ENCODE measurements at regions not wholly inside any gene's neighbourhood (a gene's known extent, or its start where the extent isn't known, plus 50 kb on each side); places are given as distances from the start of the nearest gene placed in this dataset.
"Not testable (repeated sequence)": the region's sequence is repeated elsewhere in the genome, so short reads cannot be mapped to it uniquely, and the experiment has no call there.

DNA sequence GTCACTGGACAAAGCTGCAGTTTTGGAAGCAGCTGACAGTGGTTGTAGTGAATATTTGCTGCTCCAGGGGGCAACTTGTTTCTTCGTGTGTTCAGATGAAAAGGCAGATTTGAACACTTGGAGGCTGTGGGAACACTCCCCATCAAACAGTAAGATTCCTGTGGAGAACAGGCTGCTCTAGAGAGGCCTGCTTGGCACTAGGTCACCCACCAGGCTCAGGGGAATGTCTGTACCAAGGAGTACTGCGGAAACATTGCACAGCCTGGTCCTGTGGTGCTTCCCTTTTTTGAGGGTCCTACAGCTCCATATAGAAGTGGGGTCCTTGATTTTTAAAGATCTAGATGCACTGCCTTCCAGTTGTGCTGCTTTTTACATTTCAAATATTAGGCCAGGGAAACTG is 97.5 kb downstream of the CXCL12 start:
- no peaks in the 10 kb centered on the region for H3K9me3 ChIP-seq (ENCODE audit: control insufficient read depth, insufficient read depth, low read depth, low read length)
- no peak overlapping the region for H3K9ac ChIP-seq (ENCODE audit: low read length)
- no peaks in the 10 kb centered on the region for H3K36me3 ChIP-seq (ENCODE audit: control insufficient read depth, insufficient read depth, low read length)
- H3K4me1 ChIP-seq (ENCODE audit: control insufficient read depth, insufficient read depth, low read length): peaks cover 19% of the 10 kb centered on the region; the same call in 1 of the 2 replicates
- peaks cover 3% of the 10 kb centered on the region; the same call in 1 of the 2 replicates for H3K27me3 ChIP-seq (ENCODE audit: control insufficient read depth, insufficient read depth, low read length)
- H3K4me3 ChIP-seq (ENCODE audit: low read depth, low read length): no peak overlapping the region
- H3K27ac ChIP-seq (ENCODE audit: low read depth, low read length): no peak overlapping the region

GRCh38 chr10:44284198-44285084 is 100.5 kb downstream of the CXCL12 start:
- Histone ChIP-seq H3K27ac (ENCODE audit: low read depth, low read length) (no peak overlapping the region), H3K36me3 (ENCODE audit: control insufficient read depth, insufficient read depth, low read length) (no peaks in the 10 kb centered on the region), H3K4me3 (ENCODE audit: low read depth, low read length) (no peak overlapping the region), H3K27me3 (ENCODE audit: control insufficient read depth, insufficient read depth, low read length) (no peaks in the 10 kb centered on the region), H3K4me1 (ENCODE audit: control insufficient read depth, insufficient read depth, low read length) (peaks cover 16% of the 10 kb centered on the region; the same call in 1 of the 2 replicates), H3K9me3 (ENCODE audit: control insufficient read depth, insufficient read depth, low read depth, low read length) (no peaks in the 10 kb centered on the region), H3K9ac (ENCODE audit: low read length) (no peak overlapping the region)

DNA sequence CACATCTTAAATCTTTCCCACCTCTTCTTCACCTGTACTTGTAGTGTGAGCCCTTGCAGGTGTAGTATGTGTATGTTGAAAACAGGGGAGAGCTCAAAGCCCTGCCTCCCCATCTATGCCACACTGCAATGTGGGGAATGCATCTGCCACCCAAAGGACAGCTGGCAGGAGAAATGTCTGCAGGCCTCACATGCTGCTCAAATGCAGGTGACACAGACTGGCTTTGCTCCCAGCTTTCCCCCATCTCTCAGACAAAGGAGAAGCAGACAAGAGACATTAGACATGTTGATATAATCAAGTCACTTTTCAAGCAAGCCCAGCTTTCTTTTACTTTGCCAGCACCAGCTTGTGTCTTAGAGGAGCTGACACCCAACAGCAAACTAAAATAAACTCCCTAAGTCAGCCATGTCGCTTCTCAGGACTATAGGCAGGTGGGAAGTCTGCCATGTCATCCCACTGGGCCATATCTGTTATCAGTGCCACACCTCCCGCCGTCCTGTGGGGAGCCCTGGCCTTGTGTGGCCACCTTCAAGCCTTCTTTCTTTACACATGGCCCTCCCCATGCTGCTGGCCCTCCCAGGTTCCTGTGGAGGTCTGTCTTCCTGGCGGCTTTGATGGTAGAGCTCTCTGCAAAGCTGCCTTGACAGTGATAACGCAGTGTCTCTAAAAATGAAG is 102.1 kb downstream of the CXCL12 start:
- Histone ChIP-seq H3K9me3 (ENCODE audit: control insufficient read depth, insufficient read depth, low read depth, low read length) (no peaks in the 10 kb centered on the region), H3K36me3 (ENCODE audit: control insufficient read depth, insufficient read depth, low read length) (no peaks in the 10 kb centered on the region)

DNA sequence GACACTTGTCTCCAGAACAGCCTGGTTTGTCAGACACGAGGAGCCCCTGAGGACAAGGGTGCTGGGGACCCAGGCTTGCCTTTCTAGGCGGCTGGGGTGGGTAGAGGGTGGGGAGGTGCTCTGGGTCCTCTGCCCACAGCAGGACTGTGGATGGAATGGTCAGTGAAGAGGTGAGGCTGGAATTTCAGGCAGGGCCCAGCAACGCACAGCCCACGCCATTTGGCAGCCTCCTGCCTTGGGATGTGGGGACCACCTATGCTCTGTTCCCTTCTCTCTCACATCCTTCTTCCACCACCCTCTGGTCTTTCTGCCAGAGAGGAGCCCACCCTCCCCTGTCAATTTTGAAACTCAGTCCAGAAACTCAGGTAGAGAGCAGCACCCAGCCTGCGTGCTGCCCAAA is 103.2 kb downstream of the CXCL12 start:
- no peaks in the 10 kb centered on the region for H3K27me3 ChIP-seq (ENCODE audit: control insufficient read depth, insufficient read depth, low read length)
- H3K36me3 ChIP-seq (ENCODE audit: control insufficient read depth, insufficient read depth, low read length): no peaks in the 10 kb centered on the region
- H3K27ac ChIP-seq (ENCODE audit: low read depth, low read length): no peak overlapping the region
- H3K4me1 ChIP-seq (ENCODE audit: control insufficient read depth, insufficient read depth, low read length): peaks cover 2% of the 10 kb centered on the region
- H3K9ac ChIP-seq (ENCODE audit: low read length): no peak overlapping the region
- H3K4me3 ChIP-seq (ENCODE audit: low read depth, low read length): no peak overlapping the region
- no peaks in the 10 kb centered on the region for H3K9me3 ChIP-seq (ENCODE audit: control insufficient read depth, insufficient read depth, low read depth, low read length)

More for the DNA sequence above, 102.1 kb downstream of the CXCL12 start:
- Histone ChIP-seq H3K9ac (ENCODE audit: low read length) (no peak overlapping the region), H3K27me3 (ENCODE audit: control insufficient read depth, insufficient read depth, low read length) (no peaks in the 10 kb centered on the region), H3K4me1 (ENCODE audit: control insufficient read depth, insufficient read depth, low read length) (peaks cover 13% of the 10 kb centered on the region), H3K27ac (ENCODE audit: low read depth, low read length) (no peak overlapping the region), H3K4me3 (ENCODE audit: low read depth, low read length) (no peak overlapping the region)

DNA sequence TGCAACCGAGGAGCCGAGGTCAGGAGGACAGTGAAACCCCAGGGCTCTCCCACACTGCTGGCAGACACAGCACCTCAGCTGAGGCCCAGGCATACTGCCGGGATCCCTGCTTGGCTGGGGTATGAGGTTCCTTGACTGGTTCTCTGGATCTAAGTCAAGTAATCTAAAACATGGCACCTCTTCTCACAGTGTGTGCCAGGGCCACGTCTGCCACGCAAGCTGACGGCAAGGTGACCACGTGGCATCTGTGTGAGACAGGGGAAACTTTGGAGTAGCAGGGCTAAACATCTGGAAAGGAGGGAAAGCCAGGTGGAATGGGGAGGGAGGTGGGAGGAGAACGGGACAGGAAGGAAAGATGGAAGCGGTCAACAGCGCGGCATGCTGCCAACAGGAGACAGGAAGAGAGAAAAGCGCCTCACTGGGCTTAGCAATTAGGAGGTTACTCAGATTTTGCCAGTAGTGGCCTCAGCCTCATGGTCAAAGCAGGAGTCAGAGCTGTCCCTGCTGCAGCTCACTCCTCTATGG is 103.7 kb downstream of the CXCL12 start:
- Histone ChIP-seq H3K36me3 (ENCODE audit: control insufficient read depth, insufficient read depth, low read length) (no peaks in the 10 kb centered on the region), H3K9ac (ENCODE audit: low read length) (no peak overlapping the region), H3K27ac (ENCODE audit: low read depth, low read length) (no peak overlapping the region), H3K9me3 (ENCODE audit: control insufficient read depth, insufficient read depth, low read depth, low read length) (no peaks in the 10 kb centered on the region), H3K27me3 (ENCODE audit: control insufficient read depth, insufficient read depth, low read length) (no peaks in the 10 kb centered on the region), H3K4me1 (ENCODE audit: control insufficient read depth, insufficient read depth, low read length) (no peaks in the 10 kb centered on the region; the same call in 1 of the 2 replicates), H3K4me3 (ENCODE audit: low read depth, low read length) (no peak overlapping the region)

DNA sequence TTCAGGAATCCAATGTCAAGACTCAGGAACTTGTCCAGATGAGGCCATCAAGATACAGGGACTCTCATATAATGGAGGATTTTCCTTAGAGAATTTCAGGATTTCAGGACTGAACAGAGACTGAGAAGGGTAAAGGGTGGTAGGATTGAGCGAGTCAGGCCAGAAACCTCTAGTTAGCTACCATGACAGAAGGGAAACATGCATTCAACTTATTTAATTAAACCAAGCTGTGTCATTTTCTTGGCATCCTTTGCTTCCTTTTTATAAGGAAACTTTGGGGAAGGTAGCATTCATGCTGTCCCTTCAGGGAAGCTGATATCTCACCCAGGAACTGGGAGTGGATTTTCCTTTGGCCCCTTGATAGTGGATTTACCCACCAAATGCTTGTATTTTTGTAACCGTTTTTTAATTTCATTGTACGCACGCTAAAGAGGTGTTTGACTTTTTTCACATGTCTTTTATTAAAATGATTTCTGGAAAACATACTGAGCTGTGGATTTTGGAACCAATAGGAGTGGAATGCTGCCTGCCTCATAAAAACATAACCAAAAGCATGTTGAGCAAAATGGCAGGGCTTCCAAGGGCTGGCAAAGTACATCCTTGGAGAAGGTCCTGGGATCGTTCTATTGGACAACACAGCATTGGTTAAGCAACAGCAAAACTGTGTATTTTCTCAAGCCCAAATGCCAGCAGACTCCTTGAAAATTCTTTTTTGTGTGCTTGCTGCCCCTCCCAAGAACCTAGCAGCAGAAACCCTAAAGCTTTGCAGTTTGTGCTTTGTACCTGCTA is 104.5 kb downstream of the CXCL12 start:
- Histone ChIP-seq H3K36me3 (ENCODE audit: control insufficient read depth, insufficient read depth, low read length) (no peaks in the 10 kb centered on the region), H3K4me1 (ENCODE audit: control insufficient read depth, insufficient read depth, low read length) (no peaks in the 10 kb centered on the region; the same call in 1 of the 2 replicates), H3K4me3 (ENCODE audit: low read depth, low read length) (no peak overlapping the region), H3K27ac (ENCODE audit: low read depth, low read length) (no peak overlapping the region), H3K9me3 (ENCODE audit: control insufficient read depth, insufficient read depth, low read depth, low read length) (no peaks in the 10 kb centered on the region), H3K27me3 (ENCODE audit: control insufficient read depth, insufficient read depth, low read length) (no peaks in the 10 kb centered on the region), H3K9ac (ENCODE audit: low read length) (no peak overlapping the region)

DNA sequence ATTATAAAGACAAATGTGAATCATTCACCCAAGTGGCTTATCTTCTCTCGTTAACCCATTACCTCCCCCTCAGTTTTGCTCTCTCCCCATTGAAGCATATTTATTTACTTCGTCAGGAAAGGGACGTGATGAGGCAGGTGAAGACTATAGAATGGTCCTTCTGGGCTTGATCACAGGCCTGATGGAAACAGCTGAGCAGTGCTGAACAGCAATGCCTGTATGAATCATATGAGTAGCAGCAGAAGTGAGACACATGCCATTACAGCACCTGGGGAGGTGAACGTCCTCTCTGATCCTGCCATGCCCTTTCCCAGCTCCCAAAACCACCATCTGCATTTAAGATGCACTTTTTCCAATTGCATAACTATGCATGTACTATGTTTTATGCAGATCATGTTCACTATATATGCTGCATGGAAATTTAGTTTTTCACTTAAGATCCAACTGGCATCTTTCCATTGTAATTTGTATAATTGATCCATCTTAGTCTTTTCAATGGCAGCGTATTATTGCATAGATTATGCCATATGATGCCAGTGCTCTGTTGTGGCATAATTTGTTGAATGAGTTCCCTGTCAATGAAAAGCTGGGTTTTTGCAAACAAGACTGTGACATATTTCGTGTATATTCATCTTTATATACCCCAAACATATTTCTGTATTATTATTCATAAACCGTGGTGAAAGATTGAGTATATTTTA is 105.3 kb downstream of the CXCL12 start:
- Histone ChIP-seq H3K4me3 (ENCODE audit: low read depth, low read length) (no peak overlapping the region), H3K27me3 (ENCODE audit: control insufficient read depth, insufficient read depth, low read length) (no peaks in the 10 kb centered on the region), H3K9me3 (ENCODE audit: control insufficient read depth, insufficient read depth, low read depth, low read length) (no peaks in the 10 kb centered on the region), H3K27ac (ENCODE audit: low read depth, low read length) (no peak overlapping the region), H3K4me1 (ENCODE audit: control insufficient read depth, insufficient read depth, low read length) (no peaks in the 10 kb centered on the region; the same call in 1 of the 2 replicates), H3K9ac (ENCODE audit: low read length) (no peak overlapping the region), H3K36me3 (ENCODE audit: control insufficient read depth, insufficient read depth, low read length) (no peaks in the 10 kb centered on the region)

- no peaks in the 10 kb centered on the region for H3K9me3 ChIP-seq (ENCODE audit: control insufficient read depth, insufficient read depth, low read depth, low read length)
- H3K9ac ChIP-seq (ENCODE audit: low read length): no peak overlapping the region
- H3K27ac ChIP-seq (ENCODE audit: low read depth, low read length): no peak overlapping the region
- H3K4me3 ChIP-seq (ENCODE audit: low read depth, low read length): no peak overlapping the region
- no peaks in the 10 kb centered on the region; the same call in 1 of the 2 replicates for H3K4me1 ChIP-seq (ENCODE audit: control insufficient read depth, insufficient read depth, low read length)
- H3K36me3 ChIP-seq (ENCODE audit: control insufficient read depth, insufficient read depth, low read length): no peaks in the 10 kb centered on the region
- H3K27me3 ChIP-seq (ENCODE audit: control insufficient read depth, insufficient read depth, low read length): no peaks in the 10 kb centered on the region
These were observed 106.0 kb downstream of the CXCL12 start for GRCh38 chr10:44278837-44279324.

- peaks cover 18% of the 10 kb centered on the region for H3K9me3 ChIP-seq (ENCODE audit: control insufficient read depth, insufficient read depth, low read depth, low read length)
- not testable (repeated sequence) for H3K27me3 ChIP-seq (ENCODE audit: control insufficient read depth, insufficient read depth, low read length); H3K9ac ChIP-seq (ENCODE audit: low read length); H3K4me3 ChIP-seq (ENCODE audit: low read depth, low read length); H3K27ac ChIP-seq (ENCODE audit: low read depth, low read length); H3K36me3 ChIP-seq (ENCODE audit: control insufficient read depth, insufficient read depth, low read length); H3K4me1 ChIP-seq (ENCODE audit: control insufficient read depth, insufficient read depth, low read length)
These were observed 116.4 kb downstream of the CXCL12 start for GRCh38 chr10:44268435-44268948.

GRCh38 chr10:44267007-44267406 is 117.9 kb downstream of the CXCL12 start:
- Histone ChIP-seq H3K36me3 (ENCODE audit: control insufficient read depth, insufficient read depth, low read length) (no peaks in the 10 kb centered on the region), H3K27me3 (ENCODE audit: control insufficient read depth, insufficient read depth, low read length) (no peaks in the 10 kb centered on the region), H3K4me1 (ENCODE audit: control insufficient read depth, insufficient read depth, low read length) (no peaks in the 10 kb centered on the region), H3K9ac (ENCODE audit: low read length) (no peak overlapping the region), H3K27ac (ENCODE audit: low read depth, low read length) (no peak overlapping the region), H3K4me3 (ENCODE audit: low read depth, low read length) (no peak overlapping the region), H3K9me3 (ENCODE audit: control insufficient read depth, insufficient read depth, low read depth, low read length) (peaks cover 18% of the 10 kb centered on the region)

Data from HUES6 (cell line).